Neural cell (in vitro differentiated cells): ENCODE measurements at regions not wholly inside any gene's neighbourhood (a gene's known extent, or its start where the extent isn't known, plus 50 kb on each side); places are given as distances from the start of the nearest gene placed in this dataset.

ENCODE experiments used
- H2AFZ ChIP-seq: fragments of 200-600, 300-800 bp; sonication (generic), shearing (Covaris generic); 2 replicates; pipeline ENCODE4 v1.6.0; 2014; ENCODE audit warnings: low read depth, mild to moderate bottlenecking, antibody characterized with exemption, low read length, moderate library complexity
- H3F3A ChIP-seq: fragments of 200-600 bp; shearing (Covaris generic); 2 replicates; pipeline ENCODE4 v1.6.1; 2016; ENCODE audit warnings: mild to moderate bottlenecking, moderate library complexity, mixed read lengths, antibody characterized with exemption, low read length; ENCODE audit not compliant: insufficient read depth, poor library complexity, severe bottlenecking
- H3K27ac ChIP-seq: fragments of 200-600, 300-800 bp; sonication (generic), shearing (Covaris generic); 2 replicates; pipeline ENCODE4 v1.5.1; 2014; ENCODE audit warnings: mild to moderate bottlenecking, low read length, moderate library complexity
- H3K27me3 ChIP-seq: fragments of 300-800, 200-600 bp; sonication (generic), shearing (Covaris generic); 2 replicates; pipeline ENCODE4 v1.6.0; 2014; ENCODE audit warnings: mild to moderate bottlenecking, low read depth, low read length, moderate library complexity; ENCODE audit not compliant: insufficient read depth
- H3K36me3 ChIP-seq: fragments of 300-800, 200-600 bp; sonication (generic), shearing (Covaris generic); 2 replicates; pipeline ENCODE4 v1.5.1; 2014; ENCODE audit warnings: mild to moderate bottlenecking, antibody characterized with exemption, low read length, moderate library complexity; ENCODE audit not compliant: insufficient read depth
- H3K4me2 ChIP-seq: fragments of 300-800, 200-600 bp; sonication (generic), shearing (Covaris generic); 2 replicates; pipeline ENCODE4 v1.6.0; 2014; ENCODE audit warnings: mild to moderate bottlenecking, low read length
- H3K4me3 ChIP-seq: fragments of 300-800, 200-600 bp; sonication (generic), shearing (Covaris generic); 2 replicates; pipeline ENCODE4 v1.5.1; 2014; ENCODE audit warnings: mild to moderate bottlenecking, low read length, moderate library complexity
- H3K79me2 ChIP-seq: fragments of 200-600 bp; shearing (Covaris generic); replicated peaks from 2 replicates; pipeline ENCODE4 v1.6.0; 2014; ENCODE audit warnings: mild to moderate bottlenecking, low read length, moderate library complexity; ENCODE audit not compliant: insufficient read depth
- H3K9ac ChIP-seq: fragments of 300-800, 200-600 bp; sonication (generic), shearing (Covaris generic); 2 replicates; pipeline ENCODE4 v1.6.1; 2016; ENCODE audit warnings: mild to moderate bottlenecking, low read length, mixed read lengths
- H3K9me2 ChIP-seq: fragments of 200-600 bp; shearing (Covaris generic); 2 replicates; pipeline ENCODE4 v1.6.1; 2016; ENCODE audit warnings: mild to moderate bottlenecking, low read length, mixed read lengths; ENCODE audit not compliant: insufficient read depth
- H3K9me3 ChIP-seq: fragments of 200-600, 300-800 bp; sonication (generic), shearing (Covaris generic); 2 replicates; pipeline ENCODE4 v1.6.1; 2016; ENCODE audit warnings: mild to moderate bottlenecking, mixed run types, low read length, moderate library complexity, mixed read lengths
- H4K20me1 ChIP-seq: fragments of 200-600 bp; shearing (Covaris generic); 2 replicates; pipeline ENCODE4 v1.6.1; 2016; ENCODE audit warnings: mild to moderate bottlenecking, mixed run types; ENCODE audit not compliant: insufficient read depth
- EP300 ChIP-seq: fragments of 450-650 bp; conservative IDR thresholded peaks from 2 replicates; pipeline ENCODE4 v1.6.1; 2014; ENCODE audit warnings: antibody characterized with exemption, mild to moderate bottlenecking, moderate library complexity; ENCODE audit not compliant: poor library complexity, severe bottlenecking
- EZH2 ChIP-seq: fragments of 200-600, 300-800 bp; shearing (Covaris generic), sonication (generic); IDR thresholded peaks from 2 replicates; pipeline ENCODE4 v1.6.1; 2014; ENCODE audit warnings: antibody characterized with exemption, low read length, borderline replicate concordance, mild to moderate bottlenecking; ENCODE audit not compliant: insufficient read depth, poor library complexity, severe bottlenecking
- MXI1 ChIP-seq: fragments of 450-650 bp; conservative IDR thresholded peaks from 2 replicates; pipeline ENCODE4 v1.6.1; 2014; ENCODE audit warnings: antibody characterized with exemption, mild to moderate bottlenecking; ENCODE audit not compliant: poor library complexity, severe bottlenecking
- POLR2AphosphoS5 ChIP-seq: IDR thresholded peaks from 2 replicates; pipeline ENCODE4 v1.6.1; 2012
- RAD21 ChIP-seq: fragments of 450-650 bp; conservative IDR thresholded peaks from 2 replicates; pipeline ENCODE4 v1.6.1; 2014; ENCODE audit warnings: antibody characterized with exemption, mild to moderate bottlenecking, moderate library complexity
- REST ChIP-seq: IDR thresholded peaks from 2 replicates; pipeline ENCODE4 v1.6.1; 2012; ENCODE audit warnings: borderline replicate concordance
- SMC3 ChIP-seq: fragments of 450-650 bp; conservative IDR thresholded peaks from 2 replicates; pipeline ENCODE4 v1.6.1; 2014; ENCODE audit warnings: antibody characterized with exemption, mild to moderate bottlenecking, moderate library complexity; ENCODE audit not compliant: poor library complexity
- TAF1 ChIP-seq: IDR thresholded peaks from 2 replicates; pipeline ENCODE4 v1.6.1; 2012; ENCODE audit warnings: low read depth
- TF ChIP-seq, protein P1 (sequence below): fragments of 450-650 bp; IDR thresholded peaks from 2 replicates; pipeline ENCODE4 v1.5.1; 2014; ENCODE audit warnings: antibody characterized with exemption, mild to moderate bottlenecking, moderate library complexity; ENCODE audit not compliant: poor library complexity, severe bottlenecking

DNA sequence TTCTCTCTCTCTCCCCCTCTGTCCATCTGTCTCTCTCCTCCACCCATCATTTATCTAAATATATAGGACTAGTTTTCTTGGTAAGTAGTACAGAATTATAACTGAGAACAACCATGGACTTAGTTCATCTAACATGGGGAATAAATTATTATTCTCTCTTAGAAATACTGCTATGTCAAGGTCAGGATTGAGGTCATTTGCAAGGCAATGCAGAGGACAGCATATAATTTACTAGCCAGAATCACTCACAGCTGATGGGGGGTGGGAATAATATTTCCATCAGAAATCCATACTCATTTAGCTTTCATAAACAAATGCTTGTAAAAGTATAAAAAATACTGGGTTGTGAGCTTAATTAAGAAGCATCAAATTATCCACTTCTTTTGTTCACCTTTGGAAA is 553.9 kb upstream of the POU3F2 start:
- H3K4me2 ChIP-seq, result no peak overlapping the region
- no peaks in the 10 kb centered on the region for H3K9me3 ChIP-seq
- no peaks in the 10 kb centered on the region for H4K20me1 ChIP-seq
- TF ChIP-seq EZH2, result no peak
- H3K79me2 ChIP-seq, result no peaks in the 10 kb centered on the region
- no peaks in the 10 kb centered on the region for H3F3A ChIP-seq
- no peaks in the 10 kb centered on the region for H3K36me3 ChIP-seq
- no peak overlapping the region for H3K27ac ChIP-seq
- no peak overlapping the region for H3K4me3 ChIP-seq
- no peaks in the 10 kb centered on the region for H3K27me3 ChIP-seq
- H3K9ac ChIP-seq, result no peak overlapping the region
- no peaks in the 10 kb centered on the region for H3K9me2 ChIP-seq
- H2AFZ ChIP-seq, result no peak overlapping the region

- Histone ChIP-seq H2AFZ (no peak overlapping the region), H3K79me2 (no peaks in the 10 kb centered on the region), H3F3A (no peaks in the 10 kb centered on the region), H3K36me3 (no peaks in the 10 kb centered on the region), H3K9me2 (no peaks in the 10 kb centered on the region), H4K20me1 (no peaks in the 10 kb centered on the region), H3K9me3 (no peaks in the 10 kb centered on the region), H3K27me3 (no peaks in the 10 kb centered on the region), H3K9ac (no peak overlapping the region), H3K4me3 (peak overlapping the region; percentile 8), H3K4me2 (no peak overlapping the region), H3K27ac (peak overlapping the region; percentile 49)
- TF ChIP-seq RAD21 (peak; percentile 50), SMC3 (peak; percentile 50), POLR2AphosphoS5 (peak; percentile 97), MXI1 (no peak), TAF1 (no peak), EZH2 (no peak), EP300 (peak; percentile 98), REST (peak; percentile 56)
- TF ChIP-seq, protein P1, sequence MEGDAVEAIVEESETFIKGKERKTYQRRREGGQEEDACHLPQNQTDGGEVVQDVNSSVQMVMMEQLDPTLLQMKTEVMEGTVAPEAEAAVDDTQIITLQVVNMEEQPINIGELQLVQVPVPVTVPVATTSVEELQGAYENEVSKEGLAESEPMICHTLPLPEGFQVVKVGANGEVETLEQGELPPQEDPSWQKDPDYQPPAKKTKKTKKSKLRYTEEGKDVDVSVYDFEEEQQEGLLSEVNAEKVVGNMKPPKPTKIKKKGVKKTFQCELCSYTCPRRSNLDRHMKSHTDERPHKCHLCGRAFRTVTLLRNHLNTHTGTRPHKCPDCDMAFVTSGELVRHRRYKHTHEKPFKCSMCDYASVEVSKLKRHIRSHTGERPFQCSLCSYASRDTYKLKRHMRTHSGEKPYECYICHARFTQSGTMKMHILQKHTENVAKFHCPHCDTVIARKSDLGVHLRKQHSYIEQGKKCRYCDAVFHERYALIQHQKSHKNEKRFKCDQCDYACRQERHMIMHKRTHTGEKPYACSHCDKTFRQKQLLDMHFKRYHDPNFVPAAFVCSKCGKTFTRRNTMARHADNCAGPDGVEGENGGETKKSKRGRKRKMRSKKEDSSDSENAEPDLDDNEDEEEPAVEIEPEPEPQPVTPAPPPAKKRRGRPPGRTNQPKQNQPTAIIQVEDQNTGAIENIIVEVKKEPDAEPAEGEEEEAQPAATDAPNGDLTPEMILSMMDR, result no peak
Observed at GRCh38 chr6:98286620-98287019, 547.8 kb upstream of the POU3F2 start.

- H3F3A ChIP-seq, result no peaks in the 10 kb centered on the region
- H3K79me2 ChIP-seq, result no peaks in the 10 kb centered on the region
- no peaks in the 10 kb centered on the region for H3K9me2 ChIP-seq
- H3K4me2 ChIP-seq, result no peak overlapping the region
- no peak overlapping the region for H2AFZ ChIP-seq
- H3K36me3 ChIP-seq, result no peaks in the 10 kb centered on the region
- no peaks in the 10 kb centered on the region for H4K20me1 ChIP-seq
- no peaks in the 10 kb centered on the region for H3K9me3 ChIP-seq
- no peak overlapping the region for H3K9ac ChIP-seq
- TF ChIP-seq EP300, result no peak
- TF ChIP-seq RAD21, result no peak
- TF ChIP-seq REST, result no peak
- TF ChIP-seq SMC3, result no peak
- TF ChIP-seq, protein P1, result no peak
- TF ChIP-seq POLR2AphosphoS5, result no peak
- TF ChIP-seq TAF1, result no peak
- TF ChIP-seq EZH2, result no peak
- no peak for TF ChIP-seq MXI1
- peak overlapping the region; percentile 49 for H3K27ac ChIP-seq
- no peaks in the 10 kb centered on the region for H3K27me3 ChIP-seq
- H3K4me3 ChIP-seq, result no peak overlapping the region
Observed at GRCh38 chr6:98287876-98288275, 546.5 kb upstream of the POU3F2 start.
